H1 (cell line): ENCODE measurements at regions not wholly inside any gene's neighbourhood (a gene's known extent, or its start where the extent isn't known, plus 50 kb on each side); places are given as distances from the start of the nearest gene placed in this dataset.
A peak's percentile ranks its signal among the peaks of the same experiment; 100 is the strongest.

Experiments used
- ATF3 ChIP-seq: IDR thresholded peaks from 2 replicates; pipeline ENCODE4 v1.6.1; 2011; ENCODE audit warnings: low read depth, mild to moderate bottlenecking, low read length; ENCODE audit not compliant: insufficient read depth
- CREB1 ChIP-seq: IDR thresholded peaks from 2 replicates; pipeline ENCODE4 v1.6.1; 2012; ENCODE audit warnings: inconsistent platforms
- CTCF ChIP-seq, 3 experiments: IDR thresholded peaks; 1 replicate in 2 of 3; 2 replicates in 1 of 3; pipeline versions ENCODE4 v1.5.1 to v1.6.1; 2011; ENCODE audit warnings: low read length in 3 of 3, mild to moderate bottlenecking in 3 of 3, inconsistent platforms in 2 of 3, low read depth in 1 of 3, moderate library complexity in 1 of 3; ENCODE audit not compliant: insufficient read depth in 1 of 3; ENCODE audit errors: control extremely low read depth in 1 of 3
- E2F6 ChIP-seq: IDR thresholded peaks from 2 replicates; pipeline ENCODE4 v1.6.1; 2012; ENCODE audit warnings: inconsistent platforms
- EP300 ChIP-seq, 2 experiments: IDR thresholded peaks; 1 replicate in 1 of 2; 2 replicates in 1 of 2; pipeline ENCODE4 v1.6.1; 2011 to 2012; ENCODE audit warnings: low read depth in 2 of 2, low read length in 2 of 2, mild to moderate bottlenecking in 2 of 2, borderline replicate concordance in 1 of 2, inconsistent platforms in 1 of 2, moderate library complexity in 1 of 2
- EZH2 ChIP-seq: fragments of 200-600 bp; sonication (generic); IDR thresholded peaks from 2 replicates; pipeline ENCODE4 v1.7.1; 2012; ENCODE audit warnings: low read depth, mild to moderate bottlenecking, moderate library complexity, low read length, inconsistent platforms; ENCODE audit not compliant: severe bottlenecking
- POLR2A ChIP-seq, 2 experiments: IDR thresholded peaks; 1 replicate in 1 of 2; 2 replicates in 1 of 2; pipeline ENCODE4 v1.6.1; 2011; ENCODE audit warnings: low read depth in 2 of 2, low read length in 2 of 2, mild to moderate bottlenecking in 2 of 2; ENCODE audit errors: control extremely low read depth in 1 of 2
- POLR2AphosphoS5 ChIP-seq: IDR thresholded peaks from 2 replicates; pipeline ENCODE4 v1.6.1; 2011; ENCODE audit warnings: low read depth, low read length
- RAD21 ChIP-seq, 2 experiments: IDR thresholded peaks in 1 of 2; conservative IDR thresholded peaks in 1 of 2; 2 replicates each; pipeline ENCODE4 v1.6.1; 2011; ENCODE audit warnings: low read depth in 2 of 2, low read length in 2 of 2, improper control_type of control experiment in 1 of 2, inconsistent platforms in 1 of 2, mild to moderate bottlenecking in 1 of 2, moderate library complexity in 1 of 2
- SAP30 ChIP-seq: fragments of 300-600 bp; sonication (generic); IDR thresholded peaks from 2 replicates; pipeline ENCODE4 v1.7.1; 2012; ENCODE audit warnings: low read length, moderate library complexity, mild to moderate bottlenecking, inconsistent platforms; ENCODE audit not compliant: insufficient read depth, insufficient replicate concordance
- YY1 ChIP-seq: IDR thresholded peaks from 2 replicates; pipeline ENCODE4 v1.6.1; 2011; ENCODE audit warnings: low read depth, mild to moderate bottlenecking, low read length

- TF ChIP-seq CTCF (IDR thresholded peaks at IDR 0.05; ENCODE audit: control extremely low read depth in 1 of 3, insufficient read depth in 1 of 3, low read depth in 1 of 3, low read length in 3 of 3) (peak in 2 of 3 experiments; percentile 33 to 47; a peak in 2 of 4 replicates), SAP30 (no peak), EP300 (IDR thresholded peaks at IDR 0.05; ENCODE audit: borderline replicate concordance in 1 of 2, low read depth in 2 of 2, low read length in 2 of 2) (no peak), YY1 (no peak), E2F6 (no peak), ATF3 (no peak), RAD21 (IDR thresholded peaks at IDR 0.05 in 1 of 2, conservative IDR thresholded peaks at IDR 0.05 in 1 of 2; ENCODE audit: low read depth in 2 of 2, low read length in 2 of 2) (peak; percentile 23 to 41; a peak in 2 of 4 replicates), POLR2A (IDR thresholded peaks at IDR 0.05; ENCODE audit: control extremely low read depth in 1 of 2, low read depth in 2 of 2, low read length in 2 of 2) (no peak), CREB1 (no peak), POLR2AphosphoS5 (no peak), EZH2 (no peak)
These were observed 397.9 kb downstream of the BRINP2 start for GRCh38 chr1:177568622-177569021.
